ENCODE measurements at regions not wholly inside any gene's neighbourhood (a gene's known extent, or its start where the extent isn't known, plus 50 kb on each side); places are given as distances from the start of the nearest gene placed in this dataset.

- TF ChIP-seq CTCF (conservative IDR thresholded peaks at IDR 0.05): no peak
- no peak for TF ChIP-seq ZFX (IDR thresholded peaks at IDR 0.05)
Observed at GRCh38 chr9:29556317-29556716, 1983.0 kb upstream of the C9orf72 start.

Measured in C4-2B (cell line).